ENCODE measurements at regions not wholly inside any gene's neighbourhood (a gene's known extent, or its start where the extent isn't known, plus 50 kb on each side); places are given as distances from the start of the nearest gene placed in this dataset.

DNA sequence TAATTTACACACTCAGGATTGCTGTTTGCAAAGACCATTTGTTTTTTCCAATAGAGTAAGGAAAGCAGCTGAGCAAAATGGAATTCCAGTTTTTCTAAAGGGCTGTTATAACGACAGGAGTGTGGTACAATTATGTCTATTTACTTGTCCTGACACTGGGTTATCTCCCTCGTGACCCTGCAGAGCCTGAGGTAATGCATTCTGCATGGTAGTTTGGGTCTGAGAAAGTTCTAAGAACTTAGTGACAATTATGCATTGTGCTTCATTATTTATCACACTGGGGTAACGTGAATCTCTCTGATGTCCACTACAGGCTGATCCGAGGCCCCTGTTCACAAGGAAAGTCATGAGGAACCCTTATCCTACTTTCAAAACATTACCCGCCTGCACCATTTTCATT is 50.7 kb upstream of the EDNRB start:
- TF ChIP-seq EZH2phosphoT487 (IDR thresholded peaks at IDR 0.05; ENCODE audit: borderline replicate concordance) = no peak
- TF ChIP-seq, protein P1, sequence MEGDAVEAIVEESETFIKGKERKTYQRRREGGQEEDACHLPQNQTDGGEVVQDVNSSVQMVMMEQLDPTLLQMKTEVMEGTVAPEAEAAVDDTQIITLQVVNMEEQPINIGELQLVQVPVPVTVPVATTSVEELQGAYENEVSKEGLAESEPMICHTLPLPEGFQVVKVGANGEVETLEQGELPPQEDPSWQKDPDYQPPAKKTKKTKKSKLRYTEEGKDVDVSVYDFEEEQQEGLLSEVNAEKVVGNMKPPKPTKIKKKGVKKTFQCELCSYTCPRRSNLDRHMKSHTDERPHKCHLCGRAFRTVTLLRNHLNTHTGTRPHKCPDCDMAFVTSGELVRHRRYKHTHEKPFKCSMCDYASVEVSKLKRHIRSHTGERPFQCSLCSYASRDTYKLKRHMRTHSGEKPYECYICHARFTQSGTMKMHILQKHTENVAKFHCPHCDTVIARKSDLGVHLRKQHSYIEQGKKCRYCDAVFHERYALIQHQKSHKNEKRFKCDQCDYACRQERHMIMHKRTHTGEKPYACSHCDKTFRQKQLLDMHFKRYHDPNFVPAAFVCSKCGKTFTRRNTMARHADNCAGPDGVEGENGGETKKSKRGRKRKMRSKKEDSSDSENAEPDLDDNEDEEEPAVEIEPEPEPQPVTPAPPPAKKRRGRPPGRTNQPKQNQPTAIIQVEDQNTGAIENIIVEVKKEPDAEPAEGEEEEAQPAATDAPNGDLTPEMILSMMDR (conservative IDR thresholded peaks at IDR 0.05; ENCODE audit: low read length) = no peak
- Histone ChIP-seq H3K9ac (ENCODE audit: low read depth, low read length, poor library complexity, severe bottlenecking) (no peak overlapping the region), H3K4me1 (ENCODE audit: insufficient read depth, low read length, poor library complexity, severe bottlenecking) (no peaks in the 10 kb centered on the region), H3K4me2 (ENCODE audit: low read depth, low read length, poor library complexity, severe bottlenecking) (no peak overlapping the region), H3F3A (ENCODE audit: low read depth) (no peaks in the 10 kb centered on the region), H3K9me3 (ENCODE audit: insufficient read depth, low read depth, low read length) (no peaks in the 10 kb centered on the region), H3K36me3 (ENCODE audit: insufficient read depth, low read length) (no peaks in the 10 kb centered on the region), H3K27me3 (ENCODE audit: insufficient read depth, low read length, poor library complexity, severe bottlenecking) (no peaks in the 10 kb centered on the region), H3K4me3 (ENCODE audit: low read length, poor library complexity, severe bottlenecking) (no peak overlapping the region), H4K20me1 (ENCODE audit: insufficient read depth, low read length, poor library complexity, severe bottlenecking) (no peaks in the 10 kb centered on the region), H3K79me2 (ENCODE audit: insufficient read depth, low read length) (no peaks in the 10 kb centered on the region), H3K9me2 (replicated peaks; ENCODE audit: low read depth, low read length) (no peaks in the 10 kb centered on the region), H2AFZ (ENCODE audit: low read length) (no peak overlapping the region)

Measured in Loucy (cell line).